ENCODE measurements at regions not wholly inside any gene's neighbourhood (a gene's known extent, or its start where the extent isn't known, plus 50 kb on each side); places are given as distances from the start of the nearest gene placed in this dataset.

- H3K27ac ChIP-seq, result no peak overlapping the region
- no peak for TF ChIP-seq CTCF (conservative IDR thresholded peaks at IDR 0.05)
Observed at GRCh38 chr1:14437417-14437918, 161.0 kb upstream of the KAZN start.

DNA sequence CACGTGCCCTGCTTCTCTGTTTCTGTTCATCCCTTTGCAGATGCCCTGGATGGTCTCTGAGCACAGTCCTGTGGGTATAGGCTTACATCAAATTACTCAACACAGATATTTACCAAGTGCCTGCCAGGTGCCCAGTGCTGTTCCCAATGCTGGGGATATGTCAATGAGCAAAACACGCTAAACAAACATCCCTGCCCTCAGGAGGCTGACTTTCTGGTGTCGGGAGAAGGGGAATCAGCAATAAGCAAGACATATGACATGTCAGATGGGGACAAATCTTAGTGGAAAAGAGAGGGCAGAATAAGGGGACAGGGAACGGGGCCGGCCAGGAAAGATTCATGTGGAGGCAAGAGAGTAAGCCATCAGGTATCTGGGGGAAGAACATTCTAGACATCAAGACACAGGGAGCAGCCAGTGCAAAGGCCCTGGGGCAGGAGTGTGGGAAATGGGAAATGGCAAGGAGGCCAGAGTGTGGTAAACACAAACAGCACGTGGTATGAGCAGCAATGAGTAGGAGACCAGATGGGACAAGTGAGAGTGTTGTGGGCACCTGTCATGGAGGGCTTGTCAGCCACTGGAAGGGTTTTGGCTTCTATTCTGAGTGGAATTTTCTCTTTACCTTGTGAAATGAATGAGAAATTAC is 160.2 kb upstream of the KAZN start:
- no peak for TF ChIP-seq CTCF (conservative IDR thresholded peaks at IDR 0.05)
- no peak overlapping the region for H3K27ac ChIP-seq

- TF ChIP-seq CTCF (conservative IDR thresholded peaks at IDR 0.05), result no peak
- no peak overlapping the region for H3K27ac ChIP-seq
Observed at GRCh38 chr1:14439015-14439414, 159.5 kb upstream of the KAZN start.

GRCh38 chr1:14440166-14440565 is 158.3 kb upstream of the KAZN start:
- no peak overlapping the region for H3K27ac ChIP-seq

DNA sequence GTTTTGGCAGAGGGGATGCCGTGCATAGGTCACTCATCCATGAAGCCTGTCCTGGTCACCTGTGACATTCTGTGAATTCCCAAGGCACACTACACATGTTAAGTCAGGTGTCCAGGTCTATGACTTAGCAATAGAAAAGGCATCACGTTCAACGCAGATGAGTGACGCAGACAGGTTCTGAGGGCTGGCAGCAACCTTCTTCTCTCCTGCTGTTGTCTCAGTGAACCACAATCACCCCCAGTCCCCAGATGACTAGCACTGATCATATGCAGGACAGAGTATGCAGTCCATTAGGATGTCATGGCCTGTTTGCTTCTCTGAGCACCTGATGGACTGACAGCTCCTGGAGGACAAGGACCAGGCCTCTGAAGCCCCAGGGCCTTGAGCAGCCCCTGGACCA is 157.8 kb upstream of the KAZN start:
- TF ChIP-seq CTCF (conservative IDR thresholded peaks at IDR 0.05), result no peak
- no peak overlapping the region for H3K27ac ChIP-seq

More at GRCh38 chr1:14440166-14440565, 158.3 kb upstream of the KAZN start:
- TF ChIP-seq CTCF (conservative IDR thresholded peaks at IDR 0.05), result no peak

DNA sequence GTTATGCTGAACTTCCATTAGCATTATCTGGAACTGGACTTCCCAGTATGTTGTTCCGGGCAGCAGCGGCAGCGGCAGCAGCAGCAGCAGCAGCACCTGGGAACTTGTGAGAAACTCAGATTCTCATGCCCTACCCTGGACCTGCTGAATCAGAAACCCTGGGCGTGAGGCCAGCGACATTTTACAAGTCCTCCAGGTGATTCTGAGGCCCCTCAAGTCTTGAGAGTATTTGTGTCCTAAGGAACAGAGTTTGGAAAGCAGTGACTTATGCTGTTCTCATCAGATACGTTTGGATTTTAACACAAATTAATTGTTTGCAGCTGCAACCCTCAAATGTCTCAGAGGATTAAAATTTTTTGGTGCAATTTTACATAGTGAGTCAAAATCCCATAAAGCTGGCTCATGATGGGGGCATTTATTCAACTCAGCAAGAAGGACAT is 157.2 kb upstream of the KAZN start:
- no peak overlapping the region for H3K27ac ChIP-seq
- no peak for TF ChIP-seq CTCF (conservative IDR thresholded peaks at IDR 0.05)

DNA sequence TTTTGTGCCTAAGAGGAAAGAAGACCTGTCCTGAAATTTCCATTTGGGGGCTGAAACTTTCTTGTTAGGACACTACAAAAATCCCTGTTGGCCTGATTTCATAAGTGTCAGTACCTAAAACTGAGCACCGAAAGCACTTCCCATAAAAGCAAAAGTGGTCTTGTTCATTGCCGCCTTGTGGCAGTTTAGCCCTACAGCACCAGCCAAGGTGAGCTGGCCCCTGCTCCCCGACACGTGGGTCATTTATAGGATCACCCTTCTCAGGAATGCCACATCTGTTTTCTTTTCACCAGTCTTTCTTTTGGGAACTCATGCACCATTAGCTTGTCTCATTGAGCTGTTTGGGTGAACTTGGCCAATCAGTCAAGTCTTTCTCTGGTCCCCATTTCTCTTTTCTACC is 155.8 kb upstream of the KAZN start:
- TF ChIP-seq CTCF (conservative IDR thresholded peaks at IDR 0.05), result no peak
- H3K27ac ChIP-seq, result no peak overlapping the region
